ENCODE measurements at regions not wholly inside any gene's neighbourhood (a gene's known extent, or its start where the extent isn't known, plus 50 kb on each side); places are given as distances from the start of the nearest gene placed in this dataset.

GRCh38 chr5:61623401-61624069 is 291.5 kb downstream of the ZSWIM6 start:
- no peak for DNase-seq

- DNase-seq: no peak
These were observed 292.6 kb downstream of the ZSWIM6 start for GRCh38 chr5:61624553-61625136.

GRCh38 chr5:61625137-61625561 is 293.1 kb downstream of the ZSWIM6 start:
- DNase-seq: no peak

- DNase-seq: no peak
These were observed 293.9 kb downstream of the ZSWIM6 start for GRCh38 chr5:61625681-61626621.

- no peak for DNase-seq
These were observed 294.7 kb downstream of the ZSWIM6 start for GRCh38 chr5:61626639-61627282.

GRCh38 chr5:61627531-61627930 is 295.5 kb downstream of the ZSWIM6 start:
- no peak for DNase-seq

- DNase-seq: no peak
These were observed 298.9 kb downstream of the ZSWIM6 start for GRCh38 chr5:61630908-61631307.

- DNase-seq: no peak
These were observed 299.4 kb downstream of the ZSWIM6 start for GRCh38 chr5:61631438-61631941.

- DNase-seq: no peak
These were observed 300.0 kb downstream of the ZSWIM6 start for GRCh38 chr5:61632064-61632463.

GRCh38 chr5:61635271-61635670 is 303.2 kb downstream of the ZSWIM6 start:
- DNase-seq: no peak

GRCh38 chr5:61637566-61637965 is 305.5 kb downstream of the ZSWIM6 start:
- DNase-seq: no peak

GRCh38 chr5:61638476-61638875 is 306.4 kb downstream of the ZSWIM6 start:
- no peak for DNase-seq

GRCh38 chr5:61640179-61641021 is 308.3 kb downstream of the ZSWIM6 start:
- DNase-seq: no peak

GRCh38 chr5:61641748-61642565 is 309.9 kb downstream of the ZSWIM6 start:
- DNase-seq: no peak

GRCh38 chr5:61647672-61648071 is 315.6 kb downstream of the ZSWIM6 start:
- DNase-seq: no peak

- DNase-seq: no peak
These were observed 317.2 kb downstream of the ZSWIM6 start for GRCh38 chr5:61649231-61649630.

- DNase-seq: no peak
These were observed 317.9 kb downstream of the ZSWIM6 start for GRCh38 chr5:61649971-61650370.

- no peak for DNase-seq
These were observed 318.6 kb downstream of the ZSWIM6 start for GRCh38 chr5:61650661-61651060.

- DNase-seq: no peak
These were observed 319.1 kb downstream of the ZSWIM6 start for GRCh38 chr5:61651195-61651594.

GRCh38 chr5:61652916-61653315 is 320.9 kb downstream of the ZSWIM6 start:
- DNase-seq: no peak
